Activated CD8-positive, alpha-beta memory T cell treated with anti-CD3 and anti-CD28 coated beads for 4 hours (primary cell): ENCODE measurements at regions not wholly inside any gene's neighbourhood (a gene's known extent, or its start where the extent isn't known, plus 50 kb on each side); places are given as distances from the start of the nearest gene placed in this dataset.
A peak's percentile ranks its signal among the peaks of the same experiment; 100 is the strongest.
"Not testable (repeated sequence)": the region's sequence is repeated elsewhere in the genome, so short reads cannot be mapped to it uniquely, and the experiment has no call there.

Experiments
- DNase-seq, 2 donors: peaks; one replicate each; pipeline ENCODE4 v3.0.0-alpha.2; 2020; ENCODE audit warnings: low read depth in 2 of 2

- DNase-seq = no peak
These were observed 132.3 kb downstream of the TNFSF18 start for GRCh38 chr1:172918478-172918877.

GRCh38 chr1:172926070-172926469, 124.7 kb downstream of the TNFSF18 start:
- no peak for DNase-seq

DNA sequence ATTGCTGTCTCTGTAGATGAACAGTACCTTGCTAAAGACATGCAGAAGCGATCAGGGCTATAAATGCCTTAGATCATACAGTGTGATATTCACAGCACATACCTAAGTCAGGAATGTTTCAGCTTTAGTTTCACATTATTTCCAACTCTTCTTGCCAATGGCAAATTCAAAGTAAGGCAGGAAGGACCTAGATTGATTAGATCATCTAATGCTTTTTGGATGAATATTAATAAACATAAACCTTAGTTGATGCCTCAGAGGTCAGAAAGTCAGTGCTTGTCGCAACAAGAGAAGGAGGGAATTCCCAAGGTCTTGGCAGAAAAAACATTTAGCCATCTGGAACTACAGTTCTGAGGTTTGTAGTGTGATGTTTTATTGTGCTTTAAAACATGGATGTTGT, 122.3 kb downstream of the TNFSF18 start:
- DNase-seq = no peak

DNA sequence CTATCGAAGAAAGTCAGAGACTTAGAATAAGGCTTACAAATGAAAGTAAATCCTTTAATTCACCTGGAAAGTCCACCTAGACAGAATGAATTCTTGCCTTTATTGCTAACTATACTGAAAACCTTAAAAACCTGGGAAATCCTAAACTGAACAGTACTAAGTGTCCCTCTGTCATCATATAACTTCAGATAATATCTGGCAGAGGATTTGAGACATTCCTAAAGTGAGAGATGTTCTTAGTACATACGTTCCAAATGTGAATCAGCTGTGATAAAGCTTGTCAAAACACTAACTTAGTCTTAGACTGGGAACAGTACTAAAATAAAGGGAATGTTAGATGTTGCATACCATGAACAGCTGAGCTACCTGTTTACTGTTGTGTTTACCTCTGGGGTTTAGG, 121.7 kb downstream of the TNFSF18 start:
- no peak for DNase-seq

DNA sequence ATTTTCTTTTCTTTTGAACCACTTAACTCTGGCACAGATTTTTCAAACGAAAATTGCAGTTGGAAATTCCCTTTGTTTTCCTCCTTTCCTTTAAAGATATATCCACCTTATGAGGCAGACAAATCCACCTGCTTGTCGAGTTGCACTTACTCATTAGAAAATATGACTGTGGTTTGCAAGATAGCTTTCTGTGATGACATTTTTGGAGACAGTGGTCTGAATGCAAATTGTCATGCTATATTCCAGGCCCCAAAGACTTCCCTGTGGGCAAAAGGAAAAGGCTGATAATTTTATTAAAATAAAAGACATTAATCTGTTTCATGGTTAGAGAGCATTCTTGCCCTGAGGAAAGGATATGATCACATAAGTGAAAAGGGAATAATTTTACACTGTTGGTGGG, 120.6 kb downstream of the TNFSF18 start:
- DNase-seq = no peak

DNA sequence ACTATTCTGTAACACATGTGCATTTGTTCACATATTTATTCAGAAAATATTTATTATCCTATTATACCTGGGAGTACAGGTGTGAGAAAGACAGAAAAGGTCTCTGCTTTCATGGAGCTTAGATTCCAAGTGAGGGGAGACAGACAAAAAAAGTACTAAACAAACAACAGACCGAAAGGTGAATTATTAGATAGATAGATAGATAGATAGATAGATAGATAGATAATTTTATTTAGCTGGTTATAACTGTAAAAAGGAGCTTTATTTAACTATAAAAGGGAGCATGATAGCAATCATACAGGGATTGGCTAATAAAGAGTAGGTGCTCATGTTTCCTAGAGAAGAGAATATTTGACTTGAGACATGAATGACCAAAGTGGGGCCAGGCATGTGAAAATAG, 119.4 kb downstream of the TNFSF18 start:
- DNase-seq = no peak

DNA sequence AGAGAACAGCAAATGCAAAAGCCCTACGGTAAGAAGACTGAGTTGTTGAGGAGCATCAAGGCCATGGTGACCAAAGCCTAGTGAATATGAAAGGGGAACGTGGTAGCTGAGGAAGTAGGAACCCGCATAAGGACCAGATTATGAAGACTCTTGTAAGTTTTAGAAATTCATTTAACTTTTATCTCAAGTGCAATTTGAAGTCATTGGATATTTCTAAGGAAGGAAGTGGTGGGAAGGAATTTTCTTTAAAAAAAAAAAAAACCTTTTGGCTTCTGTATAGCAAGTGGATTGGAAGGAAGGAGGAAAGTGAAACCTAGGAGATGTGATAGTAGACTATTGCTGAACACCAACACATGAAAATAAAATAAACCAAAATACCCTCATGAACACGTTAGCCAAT, 119.0 kb downstream of the TNFSF18 start:
- no peak for DNase-seq

DNA sequence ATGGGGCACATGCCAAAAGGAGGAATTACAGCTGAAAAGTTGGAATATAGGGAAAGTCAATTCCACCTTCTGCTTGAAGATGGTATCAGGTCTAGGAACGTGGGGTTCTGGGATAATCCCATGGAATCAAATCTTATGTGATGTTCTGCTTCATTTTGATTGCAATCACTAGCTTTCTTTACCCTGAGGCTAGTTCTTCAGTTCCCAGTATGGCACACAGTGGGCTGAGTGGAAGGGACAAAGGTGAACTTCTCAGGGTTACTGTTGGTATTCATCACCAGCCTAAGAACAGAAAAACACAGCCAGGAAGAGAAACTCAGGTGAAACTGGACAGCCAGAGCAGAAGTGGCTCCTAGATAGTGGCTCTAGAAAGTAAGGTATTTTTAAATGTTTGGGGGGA, 117.8 kb downstream of the TNFSF18 start:
- DNase-seq = no peak

DNA sequence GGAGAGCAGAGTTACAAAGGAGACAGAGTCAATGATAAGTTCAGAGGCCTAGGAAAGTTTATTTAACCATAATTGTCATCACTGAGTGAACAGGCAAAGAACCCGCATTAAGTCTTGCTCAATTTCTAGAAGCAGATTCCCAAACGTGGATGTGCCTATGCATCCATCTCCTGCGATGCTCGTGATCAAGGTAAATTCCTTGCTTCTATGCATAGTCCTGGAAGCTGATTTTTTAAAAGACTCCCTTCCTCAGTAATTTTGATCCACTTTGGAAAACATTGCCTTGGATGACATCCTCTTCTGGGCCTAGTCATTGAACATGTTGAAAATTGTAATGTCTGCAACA, 116.4 kb downstream of the TNFSF18 start:
- no peak for DNase-seq

GRCh38 chr1:172935062-172935592, 115.6 kb downstream of the TNFSF18 start:
- no peak for DNase-seq

DNA sequence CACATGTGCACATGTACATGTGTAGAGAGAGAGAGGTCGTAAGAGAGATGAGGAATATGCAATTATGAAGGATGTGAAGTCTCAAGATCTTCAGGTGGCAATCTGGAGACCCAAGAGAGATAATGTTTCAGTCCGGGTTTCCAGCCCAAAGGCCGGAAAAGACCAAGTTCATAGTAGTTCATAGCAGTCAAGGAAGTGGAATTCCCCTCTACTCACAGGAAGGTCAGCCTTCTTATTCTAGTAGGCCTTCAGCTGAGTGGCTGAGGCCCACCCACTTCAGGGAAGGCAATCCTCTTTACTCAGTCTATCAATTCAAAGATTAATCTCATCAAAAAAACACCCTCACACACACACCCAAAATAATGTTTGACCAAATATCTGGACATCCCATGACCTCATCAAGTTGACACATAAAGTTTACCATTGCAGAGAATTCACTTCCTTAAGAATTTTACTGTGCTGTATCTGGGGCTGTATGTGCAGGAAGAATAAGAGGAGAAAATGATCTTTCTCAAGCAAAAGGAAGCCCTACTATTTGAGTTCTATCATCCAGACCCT, 114.6 kb downstream of the TNFSF18 start:
- DNase-seq = no peak

DNA sequence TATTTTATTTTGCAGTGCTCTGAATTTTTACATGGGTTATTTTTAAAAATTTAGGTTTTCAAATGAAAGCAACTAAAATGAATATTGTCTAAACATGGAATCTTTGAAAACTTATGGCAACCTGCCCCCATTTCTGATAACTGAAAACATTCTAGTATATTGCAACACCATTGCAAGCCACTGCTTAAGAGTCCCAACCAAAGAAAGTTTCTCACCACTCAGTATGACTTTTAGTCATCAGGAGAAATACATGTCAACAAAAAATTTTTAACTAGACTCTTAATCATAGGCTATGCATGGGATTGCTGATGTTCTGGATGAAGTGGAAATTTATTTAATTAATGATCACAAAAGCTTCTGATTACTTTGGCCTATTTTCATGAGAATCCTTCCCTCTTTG, 112.1 kb downstream of the TNFSF18 start:
- no peak for DNase-seq

- no peak for DNase-seq
These were observed 111.3 kb downstream of the TNFSF18 start for GRCh38 chr1:172939475-172939874.

DNA sequence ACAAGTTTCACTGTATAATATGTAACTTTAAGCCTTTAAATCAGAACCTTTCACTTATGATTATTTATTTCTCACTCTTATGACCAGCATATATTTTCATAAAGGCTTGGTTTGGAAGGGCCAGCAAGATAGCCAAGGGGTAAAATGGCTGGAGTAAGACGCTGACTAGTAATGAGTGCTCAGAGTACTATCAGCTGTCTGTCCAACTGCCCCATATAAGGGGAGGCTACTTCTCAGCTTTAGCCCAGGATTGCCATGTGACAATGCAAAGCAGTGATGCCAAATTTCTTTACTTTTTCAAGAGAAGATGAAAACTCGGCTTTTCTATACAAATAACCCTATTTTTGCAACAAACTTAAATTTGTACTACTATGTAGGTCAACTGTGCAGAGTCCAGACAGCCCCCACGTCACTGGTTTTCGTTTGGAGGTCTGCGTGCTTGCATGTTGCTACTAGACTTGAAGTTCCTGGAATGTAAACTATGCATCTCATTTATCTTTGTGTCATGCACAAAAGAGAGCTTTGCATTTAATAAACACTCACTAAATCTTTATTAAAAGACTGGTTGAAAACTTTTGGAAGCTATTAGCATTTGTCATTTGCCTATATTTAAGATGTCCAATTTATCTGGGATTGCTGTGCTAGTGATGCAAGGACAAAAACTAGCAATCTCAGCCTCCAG, 110.4 kb downstream of the TNFSF18 start:
- no peak for DNase-seq

DNA sequence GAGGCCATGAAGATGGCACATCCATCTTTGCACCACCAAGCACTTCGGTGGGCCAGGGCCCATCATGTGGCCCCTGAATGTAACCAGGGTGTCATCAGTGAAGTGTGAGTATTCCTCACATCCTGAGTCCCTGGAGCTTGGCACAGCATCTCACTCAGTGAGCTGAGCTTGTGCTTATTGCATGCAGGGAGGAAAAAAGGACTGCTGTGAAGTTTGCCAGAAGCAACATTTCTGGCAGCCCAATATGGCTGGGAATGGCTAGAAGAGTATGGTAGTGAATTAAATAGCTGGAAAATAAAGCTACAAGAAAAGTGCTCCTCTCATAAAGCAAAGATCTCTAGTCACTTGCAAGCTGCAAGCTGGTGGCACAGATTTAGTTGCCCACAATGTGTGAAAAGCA, 109.3 kb downstream of the TNFSF18 start:
- no peak for DNase-seq

DNA sequence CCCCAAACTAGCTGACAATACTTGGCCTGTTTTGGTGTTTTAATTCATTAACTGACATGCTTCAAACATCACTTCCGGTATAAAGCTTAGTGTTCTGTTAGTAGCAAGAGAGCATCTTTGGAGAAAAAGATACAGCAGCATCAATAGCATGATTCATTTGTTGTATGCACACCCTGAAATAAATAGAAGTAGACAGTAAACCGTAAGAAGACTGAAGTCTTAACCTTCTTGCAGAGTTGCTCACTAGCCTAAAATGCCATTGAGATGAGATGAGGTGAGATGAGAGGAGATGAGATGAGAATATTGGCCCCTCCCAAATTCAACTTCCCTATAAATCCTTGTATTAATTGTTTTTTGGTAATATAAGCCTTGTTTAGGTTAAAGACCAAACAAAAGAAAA, 108.8 kb downstream of the TNFSF18 start:
- no peak for DNase-seq

DNA sequence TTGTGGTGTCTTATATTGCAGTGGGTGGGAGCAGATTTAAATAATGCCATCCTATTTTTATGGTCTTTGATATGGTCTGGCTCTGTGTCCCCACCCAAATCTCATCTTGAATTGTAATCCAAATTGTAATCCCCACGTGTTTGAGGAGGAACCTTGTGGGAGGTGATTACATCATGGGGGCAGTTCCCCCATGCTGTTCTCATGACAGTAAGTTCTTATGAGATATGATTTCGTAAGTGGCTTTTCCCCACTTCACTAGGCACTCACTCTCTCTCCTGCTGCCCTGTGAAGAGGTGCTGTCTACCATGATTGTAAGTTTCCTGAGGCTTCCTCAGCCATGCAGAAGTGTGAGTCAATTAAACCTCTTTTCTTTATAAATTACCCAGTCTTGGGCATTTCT, 107.6 kb downstream of the TNFSF18 start:
- DNase-seq = not testable (repeated sequence)

GRCh38 chr1:172944931-172945330, 105.8 kb downstream of the TNFSF18 start:
- no peak for DNase-seq

DNA sequence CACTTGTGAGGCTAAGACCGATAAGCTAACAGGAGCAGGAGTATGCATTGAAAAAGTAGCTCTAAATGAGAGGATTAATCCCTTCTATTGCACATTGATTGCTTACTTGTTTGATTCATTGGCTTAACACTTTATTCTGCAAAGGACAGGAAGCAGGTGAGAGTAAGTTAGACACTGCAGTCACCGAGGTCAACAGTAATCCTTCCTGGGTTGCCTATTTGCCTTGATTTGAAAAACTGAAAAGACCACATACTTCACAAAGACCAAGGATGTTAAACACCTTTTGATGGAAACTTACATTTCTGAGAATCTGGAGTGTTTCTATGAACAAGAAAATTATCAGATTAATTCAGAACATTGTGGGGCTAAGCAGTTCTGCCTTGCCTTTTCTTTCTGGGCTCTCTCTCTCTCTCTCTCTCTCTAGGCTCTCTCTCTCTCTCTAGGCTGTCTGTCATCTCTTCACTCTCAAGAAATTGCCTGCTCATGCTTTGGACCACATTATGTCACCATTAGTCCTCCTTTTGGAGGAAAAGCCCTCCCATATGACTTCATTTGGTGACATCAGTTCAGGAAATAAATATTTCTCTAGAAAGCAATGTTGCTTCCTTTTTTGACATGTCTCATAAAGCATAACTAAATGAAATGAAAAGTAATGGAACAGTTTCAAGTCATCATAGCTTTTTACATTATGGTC, 103.8 kb downstream of the TNFSF18 start:
- no peak for DNase-seq

GRCh38 chr1:172948457-172948856, 102.3 kb downstream of the TNFSF18 start:
- peak in 1 of 2 donors; percentile 13 for DNase-seq

- DNase-seq = no peak
These were observed 101.6 kb downstream of the TNFSF18 start for GRCh38 chr1:172949096-172949495.

DNA sequence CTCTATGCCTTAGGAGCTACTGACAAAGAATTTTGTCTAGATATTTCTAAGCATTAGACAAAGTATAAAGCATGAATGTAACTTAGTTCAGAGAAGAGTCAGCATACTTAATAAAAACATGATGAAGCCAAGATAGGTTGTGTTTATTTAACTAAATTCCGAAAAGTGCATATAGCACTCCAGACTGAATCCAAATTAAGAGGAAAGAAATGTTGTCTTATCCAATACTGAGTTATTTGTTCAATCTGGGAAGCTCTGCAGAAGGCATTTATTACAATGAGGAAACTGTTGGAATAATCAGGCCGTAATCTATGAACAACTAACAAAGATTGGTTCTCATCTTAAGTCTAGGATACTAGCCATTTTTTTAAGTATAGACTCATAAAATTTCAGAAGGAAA, 100.2 kb downstream of the TNFSF18 start:
- DNase-seq = no peak

DNA sequence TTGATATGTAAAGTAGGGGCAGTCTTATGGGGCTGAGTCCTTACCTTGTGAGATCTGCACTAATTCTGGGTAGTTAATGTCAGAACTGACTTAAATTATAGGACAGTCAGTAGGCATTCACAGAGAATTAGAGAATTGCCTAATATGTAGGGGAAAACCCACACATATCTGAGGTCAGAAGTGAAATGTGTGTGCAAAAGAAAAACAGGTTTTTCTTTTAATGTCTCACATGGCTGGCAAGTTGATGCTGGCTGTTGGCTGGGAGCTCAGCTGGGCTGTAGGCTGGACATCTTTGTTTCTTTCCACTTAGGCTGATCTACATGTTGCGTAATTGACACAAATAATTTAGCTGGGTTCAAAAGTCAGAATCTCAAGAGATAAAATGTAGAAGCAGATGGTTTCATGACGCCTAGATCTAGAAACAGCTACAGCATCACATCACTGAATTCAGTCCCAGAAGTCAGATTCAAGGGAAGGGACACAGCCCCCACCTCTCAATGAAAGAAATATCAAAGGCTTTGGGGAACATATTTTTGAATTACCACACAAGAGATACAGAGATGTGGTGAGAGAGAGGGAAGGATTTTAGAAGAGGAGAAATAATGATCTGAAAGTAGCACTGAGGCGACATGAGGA, 98.9 kb downstream of the TNFSF18 start:
- DNase-seq = no peak
